Esophagus squamous epithelium (tissue), 5 donors: ENCODE measurements at regions not wholly inside any gene's neighbourhood (a gene's known extent, or its start where the extent isn't known, plus 50 kb on each side); places are given as distances from the start of the nearest gene placed in this dataset.

ENCODE experiments used
- DNase-seq: peaks from one replicate; lab custom pipeline; 2025; lab: John Stamatoyannopoulos, UW
- H3K27ac ChIP-seq, 4 donors: fragments of 200-600 bp; sonication (generic); one replicate each; pipeline ENCODE4 v1.5.1; 2016 to 2019; ENCODE audit warnings: mild to moderate bottlenecking in 1 of 4
- H3K27me3 ChIP-seq, 4 donors: fragments of 200-600 bp; sonication (generic); 1 replicate in 3 of 4; 2 replicates in 1 of 4; pipeline versions ENCODE4 v1.5.1 to v1.6.0; 2017 to 2021; ENCODE audit warnings: antibody characterized with exemption in 1 of 4
- H3K36me3 ChIP-seq, 3 donors: fragments of 200-600 bp; sonication (generic); one replicate each; pipeline ENCODE4 v1.5.1; 2016 to 2019
- H3K4me1 ChIP-seq, 3 donors: fragments of 200-600 bp; sonication (generic); one replicate each; pipeline ENCODE4 v1.5.1; 2017 to 2019
- H3K4me3 ChIP-seq, 4 donors: fragments of 200-600 bp; sonication (generic); 1 replicate in 3 of 4; 2 replicates in 1 of 4; pipeline ENCODE4 v1.5.1; 2016 to 2019; ENCODE audit warnings: mild to moderate bottlenecking in 2 of 4, moderate library complexity in 1 of 4
- H3K9me3 ChIP-seq, 3 donors: fragments of 200-600 bp; sonication (generic); one replicate each; pipeline ENCODE4 v1.5.1; 2016 to 2019
- POLR2A ChIP-seq, 4 donors: fragments of 450-650 bp; IDR thresholded peaks; one replicate each; pipeline ENCODE4 v1.6.1; 2017; ENCODE audit warnings: antibody characterized with exemption in 4 of 4, mild to moderate bottlenecking in 4 of 4, moderate library complexity in 3 of 4
- WGBS, 2 donors: methylation state at CpG; one replicate each; pipeline ENCODE4 v1.1.5; 2018; 5-methylcytosine and 5-hydroxymethylcytosine counted together
- intact Hi-C: fragments of 100-400 bp; cut with DNase I; formaldehyde crosslinking; loops from one replicate; pipeline ENCODE4 v1.15.0; 2022
- TF ChIP-seq, protein P1 (sequence below), 6 experiments: fragments of 450-650 bp in 4 of 6; fragments of 200-600 bp in 2 of 6; sonication (generic) in 2 of 6; IDR thresholded peaks; one replicate each; pipeline ENCODE4 v1.5.1; 2016 to 2019; ENCODE audit warnings: antibody characterized with exemption in 6 of 6, mild to moderate bottlenecking in 4 of 6, moderate library complexity in 4 of 6
- donor health status: DM: yes; HTN: yes; CAD: no.

DNA sequence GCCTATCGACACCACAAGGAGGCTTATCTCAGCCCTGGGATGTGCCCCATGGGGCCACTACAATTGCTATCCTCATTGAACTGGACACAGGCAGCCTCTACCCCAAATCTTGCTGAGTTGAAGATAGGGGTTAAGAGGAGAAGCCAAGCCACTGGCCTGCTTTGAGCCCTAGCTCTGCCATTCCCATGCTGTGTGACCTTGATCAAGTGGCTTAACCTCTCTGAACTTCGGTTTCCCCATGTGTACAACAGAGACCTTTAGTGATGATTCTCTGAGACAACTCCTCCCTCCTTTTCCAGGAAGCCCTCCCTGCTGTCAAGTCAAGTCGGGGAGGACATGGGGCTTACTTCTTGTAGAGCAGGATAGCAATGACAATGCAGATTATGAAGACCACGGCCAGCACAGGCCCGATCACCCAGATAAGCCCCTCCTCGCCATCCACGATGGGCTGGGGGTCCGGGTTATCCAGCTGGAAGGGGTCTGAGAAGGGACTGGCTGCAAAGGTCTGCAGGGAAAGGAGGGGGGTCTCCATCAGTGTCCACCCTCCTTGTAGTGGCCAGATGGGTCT is 121.6 kb downstream of the PTPRS start:
- H3K4me1 ChIP-seq, result no peaks in the 10 kb centered on the region
- TF ChIP-seq POLR2A (IDR thresholded peaks at IDR 0.05), result no peak
- TF ChIP-seq, protein P1, sequence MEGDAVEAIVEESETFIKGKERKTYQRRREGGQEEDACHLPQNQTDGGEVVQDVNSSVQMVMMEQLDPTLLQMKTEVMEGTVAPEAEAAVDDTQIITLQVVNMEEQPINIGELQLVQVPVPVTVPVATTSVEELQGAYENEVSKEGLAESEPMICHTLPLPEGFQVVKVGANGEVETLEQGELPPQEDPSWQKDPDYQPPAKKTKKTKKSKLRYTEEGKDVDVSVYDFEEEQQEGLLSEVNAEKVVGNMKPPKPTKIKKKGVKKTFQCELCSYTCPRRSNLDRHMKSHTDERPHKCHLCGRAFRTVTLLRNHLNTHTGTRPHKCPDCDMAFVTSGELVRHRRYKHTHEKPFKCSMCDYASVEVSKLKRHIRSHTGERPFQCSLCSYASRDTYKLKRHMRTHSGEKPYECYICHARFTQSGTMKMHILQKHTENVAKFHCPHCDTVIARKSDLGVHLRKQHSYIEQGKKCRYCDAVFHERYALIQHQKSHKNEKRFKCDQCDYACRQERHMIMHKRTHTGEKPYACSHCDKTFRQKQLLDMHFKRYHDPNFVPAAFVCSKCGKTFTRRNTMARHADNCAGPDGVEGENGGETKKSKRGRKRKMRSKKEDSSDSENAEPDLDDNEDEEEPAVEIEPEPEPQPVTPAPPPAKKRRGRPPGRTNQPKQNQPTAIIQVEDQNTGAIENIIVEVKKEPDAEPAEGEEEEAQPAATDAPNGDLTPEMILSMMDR (IDR thresholded peaks at IDR 0.05), result no peak
- intact Hi-C loops, result no loop called here
- H3K9me3 ChIP-seq, result no peaks in the 10 kb centered on the region
- H3K27me3 ChIP-seq, result no peaks in the 10 kb centered on the region
- DNase-seq, result no peak
- H3K4me3 ChIP-seq, result no peak overlapping the region
- WGBS, 2 donors, result 60 to 78% methylated on average over 1 to 6 of the region's 8 CpGs
- H3K27ac ChIP-seq, result no peak overlapping the region
- peaks cover 10 to 98% (median 18%) of the 10 kb centered on the region in 3 donors for H3K36me3 ChIP-seq

DNA sequence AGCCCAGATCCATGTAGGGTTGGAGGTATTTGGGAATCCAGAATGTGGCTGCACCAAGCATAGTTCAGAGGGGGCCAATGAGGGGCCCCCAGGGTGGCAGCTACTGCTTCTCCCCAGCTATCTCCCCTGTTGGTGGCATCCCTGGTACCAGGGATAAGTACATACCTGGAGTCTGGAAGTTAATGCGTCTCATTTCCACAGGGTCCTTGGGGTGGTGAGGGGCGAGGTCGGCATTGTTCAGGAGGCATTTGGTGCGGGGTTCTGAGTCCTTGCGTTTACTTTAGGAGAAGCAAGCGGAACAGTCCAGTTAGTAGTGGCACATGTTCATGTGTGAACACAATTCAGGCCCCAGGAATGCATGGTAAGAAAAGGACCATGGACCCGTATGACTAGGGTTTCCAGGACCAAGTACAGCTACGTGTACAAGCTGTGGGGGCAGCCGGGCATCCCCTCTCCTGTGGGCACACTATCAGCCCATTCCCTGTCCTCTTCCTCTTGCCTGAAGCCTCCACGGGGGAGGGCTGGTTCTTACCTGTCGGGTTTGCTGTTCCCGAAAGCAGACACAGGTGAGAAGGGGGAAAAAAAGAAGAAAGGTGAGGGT is 122.3 kb downstream of the PTPRS start:
- H3K27me3 ChIP-seq, result no peaks in the 10 kb centered on the region
- no peaks in the 10 kb centered on the region for H3K9me3 ChIP-seq
- WGBS, 2 donors, result 90 to 91% methylated on average over 7 to 11 of the region's 12 CpGs
- no peak for DNase-seq
- TF ChIP-seq POLR2A (IDR thresholded peaks at IDR 0.05), result no peak
- TF ChIP-seq, protein P1 (IDR thresholded peaks at IDR 0.05), result no peak
- H3K36me3 ChIP-seq, result peaks cover 10 to 100% (median 23%) of the 10 kb centered on the region in 3 donors
- H3K27ac ChIP-seq, result no peak overlapping the region
- H3K4me1 ChIP-seq, result no peaks in the 10 kb centered on the region
- H3K4me3 ChIP-seq, result no peak overlapping the region
- intact Hi-C loops, result no loop called here

- Histone ChIP-seq H3K27ac (no peak overlapping the region), H3K9me3 (no peaks in the 10 kb centered on the region), H3K4me1 (no peaks in the 10 kb centered on the region), H3K36me3 (peaks cover 11 to 100% (median 23%) of the 10 kb centered on the region in 3 donors), H3K27me3 (no peaks in the 10 kb centered on the region), H3K4me3 (no peak overlapping the region)
- no peak for DNase-seq
- TF ChIP-seq POLR2A (IDR thresholded peaks at IDR 0.05), result no peak
- TF ChIP-seq, protein P1 (IDR thresholded peaks at IDR 0.05), result no peak
- intact Hi-C loops, result no loop called here
- WGBS, 2 donors, result 83 to 84% methylated on average over 4 of the region's 4 CpGs
Observed at GRCh38 chr19:5217171-5217570, 123.4 kb downstream of the PTPRS start.

DNA sequence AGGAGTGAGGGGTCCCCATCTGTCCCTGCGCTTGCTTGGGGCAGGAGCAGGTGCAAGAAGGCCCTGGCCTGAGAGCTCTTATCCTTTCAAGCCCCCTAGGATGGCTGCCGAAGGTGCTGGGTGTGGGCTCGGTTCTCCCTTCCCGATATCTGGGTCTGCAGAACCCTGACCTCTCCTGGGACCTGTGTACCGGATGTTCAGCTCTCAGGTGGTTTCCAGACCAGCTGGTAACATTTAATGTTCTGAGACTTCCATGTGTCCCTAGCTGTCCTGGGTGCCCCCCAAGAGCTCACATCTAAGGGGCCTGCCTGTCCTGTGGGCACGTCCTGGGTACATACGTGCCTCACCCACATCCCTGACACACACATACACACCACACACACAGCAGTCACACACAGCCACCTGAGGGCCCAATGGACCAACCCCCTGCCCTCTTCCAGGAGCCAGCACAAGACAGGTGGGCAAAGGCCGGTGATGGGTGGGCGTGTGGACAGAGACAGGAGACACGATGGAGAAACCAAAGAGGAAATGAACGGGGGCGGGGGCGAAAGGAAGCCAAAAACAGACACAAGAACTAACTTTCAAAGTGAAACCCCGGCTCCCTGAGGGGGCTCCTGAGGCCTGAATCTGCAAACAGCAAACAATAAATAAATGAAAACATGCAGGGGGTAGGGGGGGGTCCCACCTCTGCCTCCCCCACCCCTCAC is 124.3 kb downstream of the PTPRS start:
- intact Hi-C loops, result no loop called here
- no peak for DNase-seq
- Histone ChIP-seq H3K36me3 (peaks cover 18 to 100% (median 28%) of the 10 kb centered on the region in 3 donors), H3K27me3 (no peaks in the 10 kb centered on the region), H3K4me1 (no peaks in the 10 kb centered on the region), H3K4me3 (no peak overlapping the region), H3K9me3 (no peaks in the 10 kb centered on the region), H3K27ac (no peak overlapping the region)
- WGBS, 2 donors, result 57 to 89% methylated on average over 1 to 12 of the region's 14 CpGs
- TF ChIP-seq POLR2A (IDR thresholded peaks at IDR 0.05), result no peak
- TF ChIP-seq, protein P1 (IDR thresholded peaks at IDR 0.05), result no peak

- no peaks in the 10 kb centered on the region for H3K27me3 ChIP-seq
- no peaks in the 10 kb centered on the region for H3K9me3 ChIP-seq
- TF ChIP-seq, protein P1 (IDR thresholded peaks at IDR 0.05), result no peak
- no peak for TF ChIP-seq POLR2A (IDR thresholded peaks at IDR 0.05)
- no peaks in the 10 kb centered on the region for H3K4me1 ChIP-seq
- intact Hi-C loops, result no loop called here
- 87% methylated on average over 13 of the region's 18 CpGs; no CpG with 5 or more reads in 1 of the 2 donors for WGBS, 2 donors
- H3K4me3 ChIP-seq, result no peak overlapping the region
- peaks cover 22 to 100% (median 26%) of the 10 kb centered on the region in 3 donors for H3K36me3 ChIP-seq
- no peak overlapping the region for H3K27ac ChIP-seq
- DNase-seq, result no peak
Observed at GRCh38 chr19:5215431-5215830, 125.2 kb downstream of the PTPRS start.
